GM18861 (cell line): ENCODE measurements at regions not wholly inside any gene's neighbourhood (a gene's known extent, or its start where the extent isn't known, plus 50 kb on each side); places are given as distances from the start of the nearest gene placed in this dataset.

Experiments used
- ATAC-seq: cut with Tn5 transposase; IDR thresholded peaks from one replicate; pipeline ENCODE4 v1.9.1; 2021; ENCODE audit not compliant: unreplicated experiment

DNA sequence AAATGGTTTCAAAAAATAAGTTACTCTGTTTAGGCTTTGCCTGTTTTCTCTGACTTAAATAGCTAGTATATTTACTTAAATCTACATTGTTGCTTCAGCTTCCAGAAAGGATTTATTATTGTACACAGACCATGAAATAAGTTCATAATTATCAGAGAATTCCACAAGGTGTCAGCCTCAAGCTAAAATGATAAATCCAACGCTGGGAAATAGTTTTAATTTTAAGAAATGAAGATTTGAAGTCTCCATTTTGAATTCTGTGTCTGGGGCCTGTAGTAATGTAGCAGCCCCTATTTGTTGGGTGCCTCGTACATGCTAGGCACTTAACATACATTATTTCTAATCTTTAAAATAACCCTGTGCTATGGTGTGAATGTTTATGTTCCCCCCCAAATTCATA is 92.6 kb upstream of the KCNMB2 start:
- ATAC-seq, result no peak

DNA sequence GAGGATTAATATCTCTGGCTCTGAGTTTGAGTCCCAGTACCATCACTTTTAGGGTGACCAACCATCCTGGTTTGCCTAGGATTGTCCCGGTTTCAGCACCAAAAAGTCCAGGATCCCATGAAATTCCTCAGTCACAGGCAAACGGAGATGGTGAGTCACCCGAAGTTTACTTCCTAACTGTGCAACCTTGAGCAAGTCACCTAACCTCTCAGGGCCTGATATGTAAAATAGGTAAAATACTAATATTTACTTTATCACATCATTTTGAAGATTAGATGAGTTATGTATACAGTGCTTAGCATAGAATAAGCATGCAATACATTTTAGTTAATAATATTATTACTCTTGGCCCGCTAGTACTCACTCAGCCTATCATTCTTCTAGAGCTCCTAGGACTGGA is 91.1 kb upstream of the KCNMB2 start:
- ATAC-seq, result no peak

DNA sequence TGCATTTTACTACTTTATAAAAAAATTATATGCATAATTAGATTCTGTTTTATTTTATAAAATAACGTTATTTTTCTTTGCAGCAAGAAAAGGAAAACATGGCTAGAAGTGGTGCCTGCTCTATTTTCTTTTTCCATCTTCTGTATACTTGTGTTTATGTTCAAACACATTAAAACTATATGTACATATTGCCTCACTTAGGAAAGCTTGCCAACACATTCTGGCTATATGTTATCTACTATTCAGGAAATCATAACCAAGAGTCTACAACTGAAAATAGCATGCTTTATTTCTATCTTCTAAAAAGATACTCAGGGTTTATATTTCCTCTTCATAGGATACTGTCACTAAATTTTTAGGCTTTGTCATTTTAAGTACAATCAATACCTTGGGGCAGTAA is 90.2 kb upstream of the KCNMB2 start:
- ATAC-seq, result no peak

DNA sequence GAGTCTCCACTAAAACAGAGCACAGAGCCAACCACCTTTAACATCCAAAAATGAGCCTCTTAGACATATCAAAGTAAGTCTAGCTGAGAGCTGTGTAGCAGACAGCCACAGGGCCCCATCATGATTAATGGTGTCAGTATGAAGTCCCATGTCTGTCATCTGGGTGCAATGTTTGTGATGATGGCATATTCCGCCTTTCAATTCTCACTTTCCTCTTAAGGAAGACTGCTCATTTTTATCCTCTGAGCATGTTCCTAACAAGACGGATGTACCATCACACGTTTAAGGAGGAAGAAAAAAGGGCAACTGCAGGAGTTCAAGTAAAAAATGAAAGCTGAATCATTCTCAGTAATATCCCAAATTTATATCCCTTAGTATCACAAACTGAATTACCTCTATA is 85.8 kb upstream of the KCNMB2 start:
- no peak for ATAC-seq

DNA sequence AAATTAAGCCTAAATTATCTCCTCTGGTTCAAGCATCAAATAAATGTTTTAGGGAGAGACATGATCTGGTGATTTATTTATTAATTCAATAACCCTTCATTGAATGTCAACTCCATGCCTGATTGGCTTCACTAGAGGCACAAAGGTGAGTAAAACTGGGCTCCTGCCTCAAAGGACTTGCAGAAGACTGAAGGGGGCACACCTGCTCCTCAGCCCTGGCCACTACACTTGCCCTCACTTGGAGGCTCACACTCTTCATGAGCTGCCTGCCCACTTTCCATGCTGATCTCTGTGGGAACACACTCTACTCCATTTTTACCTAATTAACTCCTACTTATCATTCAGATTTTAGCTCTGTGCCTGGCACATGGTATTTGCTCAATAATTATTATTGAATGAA is 84.4 kb upstream of the KCNMB2 start:
- ATAC-seq, result no peak

DNA sequence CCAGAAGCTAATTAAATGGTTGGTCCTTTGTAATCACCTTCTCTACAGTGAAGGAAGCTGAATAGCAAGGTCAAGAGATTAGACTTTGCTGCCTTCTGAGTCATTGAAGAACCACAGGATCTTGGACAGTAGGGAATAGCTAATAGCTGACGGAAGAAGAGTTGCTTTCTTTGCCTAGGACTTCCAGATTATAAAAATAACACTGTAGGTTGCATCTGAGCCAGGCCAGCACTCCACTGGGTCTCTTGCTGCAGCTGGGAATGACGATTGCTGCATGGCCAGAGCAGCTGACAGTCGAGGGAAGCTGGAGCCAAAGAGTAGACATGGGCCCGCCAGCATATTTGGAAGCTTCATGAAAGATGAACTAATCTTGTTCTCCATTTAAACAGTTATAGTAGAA is 81.5 kb upstream of the KCNMB2 start:
- ATAC-seq, result no peak

DNA sequence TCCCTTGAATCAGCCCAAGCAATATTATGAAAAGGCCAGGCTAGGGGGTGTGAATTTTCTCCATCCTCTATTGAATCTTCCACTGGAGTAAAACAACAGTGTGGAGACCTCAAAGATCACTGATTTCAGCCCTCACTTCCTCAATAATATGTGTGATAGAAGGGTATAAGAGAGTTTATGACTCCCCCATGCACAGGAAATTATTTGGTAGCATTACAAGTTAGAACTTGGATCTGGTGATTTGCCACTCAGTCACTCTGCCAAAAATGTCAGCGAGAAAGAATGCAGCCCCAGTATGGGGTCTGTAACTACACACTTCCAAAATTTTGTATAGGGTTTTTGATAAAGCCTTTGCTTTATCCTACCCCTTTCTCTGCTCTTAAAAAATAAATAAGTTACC is 81.0 kb upstream of the KCNMB2 start:
- no peak for ATAC-seq

DNA sequence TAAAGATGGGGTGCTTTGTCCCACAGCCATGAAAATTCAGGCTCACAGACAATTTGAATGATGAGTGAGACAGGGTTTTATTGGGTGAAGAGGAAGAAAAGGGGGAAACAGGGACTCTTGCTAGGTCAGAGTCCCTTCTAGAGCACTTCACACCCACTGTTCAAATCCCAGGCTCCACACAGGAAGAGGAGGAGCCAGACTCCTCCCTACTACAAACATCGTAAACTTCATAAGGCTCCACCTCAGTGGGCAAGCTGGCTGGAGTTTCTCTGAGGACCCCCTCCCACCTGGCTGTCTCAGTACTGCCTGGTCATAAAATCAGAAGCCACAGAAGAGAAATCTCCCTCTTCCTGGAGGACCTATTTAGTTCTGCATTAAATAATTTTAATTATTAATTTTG is 80.3 kb upstream of the KCNMB2 start:
- ATAC-seq, result no peak

DNA sequence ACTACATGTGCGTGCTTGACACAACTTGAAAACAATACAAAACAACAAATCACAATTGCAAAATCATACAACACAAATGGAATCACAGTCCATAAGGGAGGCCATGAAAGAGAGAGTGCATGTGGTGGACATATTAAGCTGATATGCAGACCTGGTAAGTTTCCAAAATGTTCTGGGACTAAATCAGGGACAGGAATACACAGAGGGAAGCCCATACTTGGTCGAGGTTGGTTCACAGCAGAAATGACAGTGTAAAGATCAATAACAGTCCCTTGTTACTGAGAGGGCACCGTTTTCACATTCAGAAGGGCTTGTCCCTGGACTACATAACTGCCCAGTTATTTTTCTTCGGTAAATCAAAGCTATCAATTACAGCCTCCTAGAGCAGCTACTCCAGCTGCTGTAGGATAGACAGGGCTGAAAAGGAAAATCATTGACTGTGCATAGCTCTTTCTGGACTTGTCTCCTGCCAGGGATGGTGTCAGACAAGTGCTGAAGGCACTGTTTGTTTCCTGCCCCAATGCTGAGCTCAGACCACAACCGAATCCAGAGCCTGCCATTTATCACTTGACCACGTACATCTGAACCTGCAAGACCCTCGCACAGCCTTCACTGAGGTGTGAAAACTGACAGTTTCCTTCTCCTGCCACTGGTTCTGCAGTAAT is 79.5 kb upstream of the KCNMB2 start:
- ATAC-seq, result no peak

DNA sequence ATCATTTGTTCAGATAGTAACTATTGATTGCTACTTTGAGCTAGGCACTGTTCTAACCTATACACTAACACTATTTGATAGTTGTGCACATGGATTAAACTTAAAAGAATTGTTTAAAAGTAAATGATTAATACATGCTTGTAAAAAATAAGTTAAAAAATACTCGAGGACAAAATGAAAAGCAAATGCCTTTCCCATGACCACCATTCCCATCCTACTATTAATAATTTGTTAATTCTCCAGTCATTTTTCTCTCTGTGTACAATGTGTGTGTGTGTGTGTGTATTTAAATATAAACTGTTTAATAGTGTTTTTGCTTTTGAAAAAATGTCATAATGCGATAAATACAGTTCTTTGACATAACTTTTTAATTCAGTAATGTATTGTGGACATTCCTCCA is 78.7 kb upstream of the KCNMB2 start:
- ATAC-seq, result no peak

DNA sequence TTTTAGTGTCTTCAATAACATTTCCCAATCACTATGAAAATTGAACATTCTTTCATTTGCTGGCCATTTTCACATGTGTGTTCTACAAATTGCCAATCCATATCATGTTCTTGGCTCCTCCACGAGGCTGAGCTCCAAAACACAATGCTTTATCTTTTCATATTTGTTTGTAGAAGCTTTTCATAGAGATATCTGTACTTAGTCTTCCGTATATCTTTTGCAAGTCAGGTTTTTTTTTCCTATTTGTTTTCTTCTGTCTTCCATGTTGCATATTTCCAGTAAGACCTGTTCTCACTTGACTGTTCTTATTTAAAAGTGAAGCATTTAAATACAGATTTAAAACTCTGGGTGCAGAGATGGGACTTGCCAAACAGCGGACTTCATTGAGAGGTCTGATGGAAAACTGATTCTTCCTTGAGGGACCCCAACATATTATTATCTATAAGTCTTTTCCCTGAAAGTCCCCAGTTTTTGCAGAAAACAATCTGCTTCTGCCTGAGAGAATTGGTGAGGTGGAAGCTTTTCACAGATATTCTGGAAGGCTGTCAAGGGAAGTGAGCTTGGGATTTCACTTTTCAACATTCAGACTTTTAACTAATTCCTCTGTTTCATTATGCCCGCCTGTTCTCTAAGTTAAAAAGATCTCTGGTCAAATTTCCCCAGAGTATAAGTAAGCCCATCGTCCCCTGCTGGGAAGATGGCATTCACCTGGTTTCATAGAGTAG is 77.8 kb upstream of the KCNMB2 start:
- no peak for ATAC-seq

DNA sequence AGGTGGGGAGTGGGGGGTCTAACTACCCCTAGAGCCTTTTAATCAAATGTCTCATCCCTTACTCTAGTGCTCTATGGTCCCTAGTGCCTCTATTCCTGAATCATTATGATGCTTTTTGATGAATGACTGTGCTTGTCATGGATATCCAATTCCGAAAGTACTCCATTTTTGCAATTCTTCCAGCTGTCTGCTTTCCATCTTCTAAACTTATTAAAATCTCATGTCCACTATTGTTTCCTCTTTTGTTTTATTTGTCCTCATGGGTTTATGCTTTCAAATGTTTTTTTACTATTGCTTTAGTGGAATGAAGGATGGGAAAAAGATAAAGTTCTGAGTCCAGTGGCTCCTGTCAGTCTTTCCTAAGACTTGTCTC is 77.2 kb upstream of the KCNMB2 start:
- ATAC-seq, result no peak

DNA sequence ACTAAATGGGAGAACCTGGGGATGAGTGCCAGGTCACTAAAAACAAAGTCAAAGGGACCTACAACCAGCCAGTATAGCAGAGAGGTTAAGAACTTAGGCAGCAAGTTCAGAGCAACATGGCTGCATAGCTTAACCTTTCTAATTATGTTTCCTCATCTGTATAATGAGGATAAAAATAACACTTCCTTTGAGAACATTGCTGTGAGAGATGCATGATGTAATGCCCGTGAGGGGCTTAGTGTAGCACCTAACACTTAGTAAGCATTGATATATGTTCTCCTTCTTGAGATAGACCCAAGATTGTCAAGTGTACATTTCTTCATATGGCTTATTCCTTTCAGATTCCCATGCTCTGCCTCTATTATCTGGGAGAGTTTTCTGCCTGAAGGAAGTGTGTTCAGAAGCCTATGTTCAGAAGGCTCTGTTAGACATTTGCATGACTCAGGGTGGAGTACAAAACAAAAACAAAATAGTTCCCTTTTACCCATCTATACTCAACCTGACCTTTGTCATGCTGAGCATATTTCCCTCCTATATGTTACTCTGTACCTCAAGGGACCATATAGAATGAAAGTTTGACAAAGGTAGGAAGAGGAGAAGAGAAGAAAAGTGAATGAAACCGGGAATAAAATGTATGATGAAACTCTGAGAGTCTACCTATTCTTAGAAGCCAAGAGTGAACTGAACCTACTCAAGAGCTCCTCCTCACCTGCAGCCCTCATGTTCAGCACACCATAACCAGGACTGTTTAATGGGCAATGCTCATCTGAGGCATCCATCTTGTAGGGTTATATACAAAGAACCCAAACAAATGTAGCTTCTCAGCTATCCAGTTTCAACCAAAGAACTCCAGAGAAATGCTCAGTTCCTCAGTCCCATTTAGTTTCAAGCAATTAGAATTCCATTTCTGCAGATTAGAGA is 70.7 kb upstream of the KCNMB2 start:
- no peak for ATAC-seq

DNA sequence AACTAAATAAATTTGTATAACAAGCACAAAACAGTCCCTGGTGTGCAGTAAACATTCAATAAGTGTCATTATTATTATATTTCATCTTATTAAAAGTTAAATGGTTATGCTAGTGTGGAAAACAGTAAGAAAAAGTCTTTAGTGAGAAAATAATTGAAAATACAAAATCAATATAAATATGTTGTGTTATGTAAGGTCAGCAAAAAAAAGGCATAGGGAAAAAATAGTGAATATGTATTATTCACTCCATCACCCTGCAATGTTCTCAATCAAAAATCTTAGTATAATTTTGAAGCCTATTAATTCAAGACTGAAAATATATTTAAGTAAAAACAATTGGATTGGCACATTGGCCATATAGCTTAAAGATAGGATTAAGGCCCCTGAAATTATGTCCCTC is 63.3 kb upstream of the KCNMB2 start:
- ATAC-seq, result no peak

DNA sequence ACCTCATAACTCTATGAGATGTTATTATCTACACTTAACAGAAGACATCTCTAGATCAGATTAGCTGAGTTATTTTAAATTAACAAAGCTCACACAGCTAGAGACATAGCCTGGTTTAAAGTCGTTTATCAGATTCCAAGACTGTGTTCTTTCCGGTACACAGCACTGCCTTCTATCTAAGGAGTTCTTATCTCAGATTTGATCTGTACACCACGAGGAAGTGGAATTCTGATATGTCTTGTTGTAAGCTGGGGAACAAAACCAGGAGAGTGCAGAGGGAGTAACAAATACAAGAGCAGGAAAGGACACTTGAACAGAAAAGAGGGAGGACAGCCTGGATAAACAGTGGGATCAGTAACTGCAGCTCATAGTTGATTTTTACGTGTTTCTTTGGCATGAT is 61.7 kb upstream of the KCNMB2 start:
- no peak for ATAC-seq

DNA sequence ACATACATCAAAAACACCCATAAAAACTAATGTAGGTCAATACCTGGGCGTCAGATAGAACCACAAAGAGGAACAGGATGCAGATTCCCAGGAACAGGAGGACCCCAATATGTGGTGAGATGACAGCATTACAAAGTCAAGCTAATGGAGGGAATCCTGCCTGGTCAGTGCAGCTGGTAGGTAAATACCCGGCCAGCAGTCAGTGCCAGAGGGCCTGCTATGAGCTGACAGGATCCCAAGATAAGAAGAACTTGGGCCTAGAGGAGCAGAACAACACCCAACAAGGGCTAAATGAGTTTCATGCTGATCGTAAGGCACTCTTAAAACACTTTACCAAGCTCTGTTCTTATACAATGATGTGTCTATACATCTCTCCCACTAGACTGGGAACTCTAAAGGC is 61.2 kb upstream of the KCNMB2 start:
- ATAC-seq, result no peak

DNA sequence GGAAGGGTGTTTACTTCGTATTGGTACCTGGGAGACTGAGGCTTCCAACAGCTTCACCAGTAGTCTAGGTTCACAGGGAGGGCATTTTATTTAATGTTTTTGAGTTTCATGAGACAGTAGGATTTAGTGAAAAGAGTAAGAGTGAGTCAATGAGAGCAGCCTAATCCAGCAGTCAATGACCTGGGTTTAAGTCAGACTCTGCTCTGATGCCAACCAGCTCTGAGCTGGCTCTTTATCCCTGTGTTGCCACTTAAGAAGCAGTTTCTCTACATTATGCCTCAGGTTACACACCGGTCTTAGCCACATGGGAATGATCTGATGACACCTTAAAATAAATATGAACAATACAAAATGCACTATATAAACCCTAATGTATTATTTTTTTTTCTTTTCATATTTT is 59.4 kb upstream of the KCNMB2 start:
- no peak for ATAC-seq

DNA sequence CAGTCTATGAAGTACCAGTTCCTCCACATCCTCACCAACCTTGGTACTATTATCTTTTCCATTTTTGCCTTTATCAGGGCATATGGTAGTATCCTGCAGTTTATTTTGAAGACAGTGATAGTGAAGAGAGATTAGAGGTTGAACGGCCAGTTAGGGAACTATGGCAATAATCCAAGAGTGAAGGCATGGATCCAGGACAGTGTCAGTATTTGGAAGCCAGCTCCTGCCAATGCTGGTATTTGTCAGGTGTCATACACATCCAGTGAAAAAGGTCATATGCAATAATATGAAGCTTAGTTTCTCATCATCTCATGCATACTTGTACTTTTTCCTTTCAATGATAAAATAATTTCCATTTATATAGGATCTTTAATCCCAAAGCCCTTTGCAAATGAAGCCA is 56.8 kb upstream of the KCNMB2 start:
- no peak for ATAC-seq

DNA sequence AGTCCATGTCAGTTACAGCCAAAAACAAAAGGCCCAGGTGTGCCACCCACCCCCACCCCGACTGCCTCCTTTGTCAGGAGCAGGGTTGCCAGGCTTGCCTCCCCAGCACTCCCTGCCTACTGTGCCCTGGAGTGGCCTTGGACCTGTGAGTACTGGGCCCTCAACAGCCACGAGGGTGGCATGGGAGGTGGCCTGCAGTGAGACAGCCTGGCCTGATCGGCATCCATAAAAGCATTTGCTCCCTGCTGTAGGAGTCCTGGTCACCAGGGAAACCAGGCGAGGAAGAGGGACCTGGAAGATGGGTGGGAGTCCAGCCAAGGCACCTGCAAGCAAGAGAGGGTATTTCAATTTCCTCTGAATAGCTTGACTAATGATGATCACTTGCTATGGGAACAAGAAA is 56.4 kb upstream of the KCNMB2 start:
- ATAC-seq, result no peak

DNA sequence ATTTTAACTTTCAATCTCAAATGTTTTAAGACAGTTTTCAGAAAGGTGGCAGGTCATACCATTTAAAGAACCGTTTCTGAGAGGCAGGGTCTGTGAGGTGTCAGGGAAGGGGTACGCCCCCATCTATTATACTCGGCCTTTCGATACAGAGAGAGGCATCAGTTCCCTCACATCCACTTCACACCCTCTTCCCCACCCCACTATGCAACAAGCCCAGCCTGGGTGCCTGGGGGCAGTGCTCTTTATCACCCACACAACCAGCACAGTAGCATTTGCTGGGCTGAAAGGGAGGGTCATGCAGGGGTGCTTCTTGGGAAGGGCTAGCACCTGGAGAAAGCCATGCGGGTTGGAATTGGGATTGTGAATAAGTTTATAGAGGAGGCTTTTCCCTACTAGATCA is 56.0 kb upstream of the KCNMB2 start:
- no peak for ATAC-seq

DNA sequence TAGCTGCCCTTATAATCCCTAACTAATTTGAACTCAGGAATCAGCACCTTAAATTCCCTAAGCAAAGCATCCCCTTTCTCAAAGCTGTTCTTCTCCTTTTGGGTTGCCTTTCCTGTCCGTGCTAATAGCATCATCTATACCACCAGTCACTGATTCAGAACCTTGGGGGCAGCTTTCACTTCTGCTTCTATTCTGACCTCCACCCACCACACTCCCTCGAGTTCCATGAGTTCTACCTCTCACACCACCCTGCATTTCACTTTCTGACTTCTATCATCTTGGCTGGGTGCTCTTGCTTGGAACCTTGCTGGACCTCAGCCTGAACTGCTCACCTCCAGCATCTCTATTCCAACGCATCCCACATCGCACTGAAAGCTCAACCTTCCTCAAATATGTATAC is 55.4 kb upstream of the KCNMB2 start:
- ATAC-seq, result peak; percentile 100

DNA sequence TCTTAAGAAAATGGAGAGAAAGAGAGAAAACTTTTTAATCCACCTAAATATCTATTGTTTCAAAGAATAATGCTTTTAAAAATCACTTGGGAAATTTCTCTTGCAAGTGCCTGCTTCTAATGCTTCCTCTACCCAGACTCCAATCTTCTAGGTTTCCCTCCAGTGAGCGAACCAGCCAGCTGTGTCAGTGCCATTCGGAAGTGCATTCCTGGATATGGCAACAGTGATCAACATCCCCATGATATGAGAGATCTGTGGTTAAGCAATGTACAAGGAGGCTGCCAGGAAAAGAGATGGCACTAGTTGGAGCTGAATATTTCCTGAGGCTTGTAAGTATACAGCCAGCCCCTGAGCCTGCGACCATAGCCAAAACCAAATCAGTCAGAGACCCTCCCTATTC is 53.3 kb upstream of the KCNMB2 start:
- ATAC-seq, result no peak
